Large intestine (tissue), 3 donors: ENCODE measurements at regions not wholly inside any gene's neighbourhood (a gene's known extent, or its start where the extent isn't known, plus 50 kb on each side); places are given as distances from the start of the nearest gene placed in this dataset.
"Not testable (repeated sequence)": the region's sequence is repeated elsewhere in the genome, so short reads cannot be mapped to it uniquely, and the experiment has no call there.

Experiments used
- DNase-seq, 2 donors: peaks; one replicate each; pipeline versions ENCODE4 v3.0.0 to v3.0.0-alpha.2; 2013
- H3K27ac ChIP-seq: one replicate; pipeline ENCODE4 v1.5.1; 2013; ENCODE audit warnings: low read length
- H3K27me3 ChIP-seq: 2 replicates; pipeline ENCODE4 v1.6.1; 2013; ENCODE audit warnings: low read length; ENCODE audit not compliant: control insufficient read depth, insufficient read depth
- H3K36me3 ChIP-seq: 2 replicates; pipeline ENCODE4 v1.6.1; 2013; ENCODE audit warnings: low read length; ENCODE audit not compliant: control insufficient read depth, insufficient read depth
- H3K4me1 ChIP-seq: one replicate; pipeline ENCODE4 v1.6.1; 2013; ENCODE audit warnings: low read length; ENCODE audit not compliant: control insufficient read depth, insufficient read depth
- H3K4me3 ChIP-seq: one replicate; pipeline ENCODE4 v1.5.1; 2013; ENCODE audit warnings: low read length
- H3K9me3 ChIP-seq: one replicate; pipeline ENCODE4 v1.6.1; 2013; ENCODE audit warnings: mild to moderate bottlenecking, low read depth, low read length, moderate library complexity; ENCODE audit not compliant: control insufficient read depth
- WGBS: methylation state at CpG from one replicate; pipeline ENCODE4 v1.1.5; 2013; ENCODE audit warnings: low lambda C conversion rate; ENCODE audit not compliant: insufficient coverage; 5-methylcytosine and 5-hydroxymethylcytosine counted together

- Histone ChIP-seq H3K9me3 (no peaks in the 10 kb centered on the region), H3K4me3 (no peak overlapping the region), H3K27me3 (no peaks in the 10 kb centered on the region), H3K36me3 (no peaks in the 10 kb centered on the region), H3K4me1 (no peaks in the 10 kb centered on the region), H3K27ac (no peak overlapping the region)
- WGBS, result 86% methylated on average over 1 of the region's 6 CpGs
- DNase-seq, result no peak
Measured at GRCh38 chr12:131553096-131553777, 157.7 kb upstream of the SFSWAP start.

- DNase-seq, result no peak
- Histone ChIP-seq H3K4me1 (no peaks in the 10 kb centered on the region), H3K9me3 (no peaks in the 10 kb centered on the region), H3K36me3 (no peaks in the 10 kb centered on the region), H3K27ac (no peak overlapping the region), H3K4me3 (no peak overlapping the region), H3K27me3 (no peaks in the 10 kb centered on the region)
- 60% methylated on average over 3 of the region's 18 CpGs for WGBS
Measured at GRCh38 chr12:131555197-131555846, 155.6 kb upstream of the SFSWAP start.

GRCh38 chr12:131555866-131556265 lies 155.0 kb upstream of the SFSWAP start:
- no CpG with 5 or more reads among the region's 13 CpGs for WGBS
- H3K27ac ChIP-seq, result no peak overlapping the region

GRCh38 chr12:131557078-131557709 lies 153.7 kb upstream of the SFSWAP start:
- no peak for DNase-seq
- no peak overlapping the region for H3K27ac ChIP-seq

More at GRCh38 chr12:131555866-131556265, 155.0 kb upstream of the SFSWAP start:
- Histone ChIP-seq H3K4me1 (no peaks in the 10 kb centered on the region), H3K4me3 (no peak overlapping the region), H3K36me3 (no peaks in the 10 kb centered on the region), H3K27me3 (no peaks in the 10 kb centered on the region), H3K9me3 (no peaks in the 10 kb centered on the region)
- DNase-seq, result no peak

GRCh38 chr12:131559517-131560516 lies 151.1 kb upstream of the SFSWAP start:
- H3K36me3 ChIP-seq, result no peaks in the 10 kb centered on the region
- DNase-seq, result no peak
- no peaks in the 10 kb centered on the region for H3K4me1 ChIP-seq
- H3K9me3 ChIP-seq, result no peaks in the 10 kb centered on the region
- no peak overlapping the region for H3K27ac ChIP-seq
- peaks cover 3% of the 10 kb centered on the region for H3K27me3 ChIP-seq
- H3K4me3 ChIP-seq, result no peak overlapping the region
- whole genome bisulfite sequencing, result no CpG with 5 or more reads among the region's 17 CpGs

More at GRCh38 chr12:131557078-131557709, 153.7 kb upstream of the SFSWAP start:
- no peaks in the 10 kb centered on the region for H3K36me3 ChIP-seq
- no CpG with 5 or more reads among the region's 18 CpGs for WGBS
- no peaks in the 10 kb centered on the region for H3K27me3 ChIP-seq
- H3K4me1 ChIP-seq, result no peaks in the 10 kb centered on the region
- no peaks in the 10 kb centered on the region for H3K9me3 ChIP-seq
- no peak overlapping the region for H3K4me3 ChIP-seq

- H3K27me3 ChIP-seq, result peaks cover 13% of the 10 kb centered on the region
- no peaks in the 10 kb centered on the region for H3K4me1 ChIP-seq
- H3K9me3 ChIP-seq, result no peaks in the 10 kb centered on the region
- no peak for DNase-seq
- no peak overlapping the region for H3K27ac ChIP-seq
- H3K4me3 ChIP-seq, result no peak overlapping the region
- WGBS, result no CpG with 5 or more reads among the region's 5 CpGs
- H3K36me3 ChIP-seq, result no peaks in the 10 kb centered on the region
Measured at GRCh38 chr12:131561051-131561450, 149.8 kb upstream of the SFSWAP start.

GRCh38 chr12:131561891-131562684 lies 148.8 kb upstream of the SFSWAP start:
- DNase-seq, result no peak
- no peaks in the 10 kb centered on the region for H3K4me1 ChIP-seq
- peaks cover 24% of the 10 kb centered on the region for H3K27me3 ChIP-seq
- H3K4me3 ChIP-seq, result no peak overlapping the region
- no peaks in the 10 kb centered on the region for H3K9me3 ChIP-seq
- no peak overlapping the region for H3K27ac ChIP-seq
- H3K36me3 ChIP-seq, result no peaks in the 10 kb centered on the region
- WGBS, result no CpG with 5 or more reads among the region's 9 CpGs

- not testable (repeated sequence) for DNase-seq, H3K27ac ChIP-seq, H3K9me3 ChIP-seq, H3K4me3 ChIP-seq, H3K36me3 ChIP-seq, H3K4me1 ChIP-seq
- WGBS, result no CpG with 5 or more reads among the region's 12 CpGs
- peaks cover 26% of the 10 kb centered on the region for H3K27me3 ChIP-seq
Measured at GRCh38 chr12:131564138-131564727, 146.7 kb upstream of the SFSWAP start.

- Histone ChIP-seq H3K27me3 (peaks cover 26% of the 10 kb centered on the region), H3K36me3 (no peaks in the 10 kb centered on the region), H3K9me3 (no peaks in the 10 kb centered on the region), H3K4me3 (no peak overlapping the region), H3K4me1 (no peaks in the 10 kb centered on the region), H3K27ac (no peak overlapping the region)
- DNase-seq, result peak in 1 of 2 donors; percentile 14
- no CpG with 5 or more reads among the region's 8 CpGs for WGBS
Measured at GRCh38 chr12:131564845-131565244, 146.0 kb upstream of the SFSWAP start.
